ENCODE measurements at regions not wholly inside any gene's neighbourhood (a gene's known extent, or its start where the extent isn't known, plus 50 kb on each side); places are given as distances from the start of the nearest gene placed in this dataset.

GRCh38 chr16:6284731-6285130 lies 1047.9 kb upstream of the RBFOX1 start:
- peaks cover 7% of the 10 kb centered on the region for H3K9me3 ChIP-seq (ENCODE audit: control insufficient read depth, insufficient read depth, low read length)
- ChIA-PET POLR2A (no interaction called here), CTCF (no interaction called here)
- TF ChIP-seq CTCF (IDR thresholded peaks at IDR 0.05; ENCODE audit: low read depth, low read length) = no peak
- H3K27me3 ChIP-seq (ENCODE audit: control insufficient read depth, insufficient read depth, low read length) = no peaks in the 10 kb centered on the region
- no peak for DNase-seq (ENCODE audit: low read depth, low spot score)
- no peak overlapping the region for H3K27ac ChIP-seq (ENCODE audit: low read depth, low read length)
- H3K4me3 ChIP-seq (ENCODE audit: low read depth, low read length) = no peak overlapping the region

GRCh38 chr16:6281994-6282393 lies 1050.7 kb upstream of the RBFOX1 start:
- H3K9me3 ChIP-seq (ENCODE audit: control insufficient read depth, insufficient read depth, low read length) = peaks cover 14% of the 10 kb centered on the region
- TF ChIP-seq CTCF (IDR thresholded peaks at IDR 0.05; ENCODE audit: low read depth, low read length) = no peak
- H3K27me3 ChIP-seq (ENCODE audit: control insufficient read depth, insufficient read depth, low read length) = no peaks in the 10 kb centered on the region
- H3K4me3 ChIP-seq (ENCODE audit: low read depth, low read length) = no peak overlapping the region
- ChIA-PET POLR2A (no interaction called here), CTCF (no interaction called here)
- no peak overlapping the region for H3K27ac ChIP-seq (ENCODE audit: low read depth, low read length)
- DNase-seq (ENCODE audit: low read depth, low spot score) = no peak

GRCh38 chr16:6281274-6281673 lies 1051.4 kb upstream of the RBFOX1 start:
- ChIA-PET POLR2A (no interaction called here), CTCF (no interaction called here)
- peaks cover 15% of the 10 kb centered on the region for H3K9me3 ChIP-seq (ENCODE audit: control insufficient read depth, insufficient read depth, low read length)
- no peaks in the 10 kb centered on the region for H3K27me3 ChIP-seq (ENCODE audit: control insufficient read depth, insufficient read depth, low read length)
- TF ChIP-seq CTCF (IDR thresholded peaks at IDR 0.05; ENCODE audit: low read depth, low read length) = no peak
- no peak for DNase-seq (ENCODE audit: low read depth, low spot score)
- H3K4me3 ChIP-seq (ENCODE audit: low read depth, low read length) = no peak overlapping the region
- H3K27ac ChIP-seq (ENCODE audit: low read depth, low read length) = no peak overlapping the region

GRCh38 chr16:6280055-6280454 lies 1052.6 kb upstream of the RBFOX1 start:
- TF ChIP-seq CTCF (IDR thresholded peaks at IDR 0.05; ENCODE audit: low read depth, low read length) = no peak
- H3K4me3 ChIP-seq (ENCODE audit: low read depth, low read length) = no peak overlapping the region
- H3K27me3 ChIP-seq (ENCODE audit: control insufficient read depth, insufficient read depth, low read length) = no peaks in the 10 kb centered on the region
- no peak for DNase-seq (ENCODE audit: low read depth, low spot score)
- H3K9me3 ChIP-seq (ENCODE audit: control insufficient read depth, insufficient read depth, low read length) = peaks cover 15% of the 10 kb centered on the region
- H3K27ac ChIP-seq (ENCODE audit: low read depth, low read length) = no peak overlapping the region
- CTCF ChIA-PET = no interaction called here
- POLR2A ChIA-PET = no interaction called here

- ChIA-PET POLR2A (no interaction called here), CTCF (no interaction called here)
- Histone ChIP-seq H3K9me3 (ENCODE audit: control insufficient read depth, insufficient read depth, low read length) (peaks cover 15% of the 10 kb centered on the region), H3K4me3 (ENCODE audit: low read depth, low read length) (no peak overlapping the region), H3K27me3 (ENCODE audit: control insufficient read depth, insufficient read depth, low read length) (no peaks in the 10 kb centered on the region), H3K27ac (ENCODE audit: low read depth, low read length) (no peak overlapping the region)
- no peak for DNase-seq (ENCODE audit: low read depth, low spot score)
- no peak for TF ChIP-seq CTCF (IDR thresholded peaks at IDR 0.05; ENCODE audit: low read depth, low read length)
Measured at GRCh38 chr16:6279286-6279685, 1053.4 kb upstream of the RBFOX1 start.
